Natural killer cell (primary cell): ENCODE measurements at regions not wholly inside any gene's neighbourhood (a gene's known extent, or its start where the extent isn't known, plus 50 kb on each side); places are given as distances from the start of the nearest gene placed in this dataset.

ENCODE experiments used
- ATAC-seq, 3 donors: fragments of 150-1000 bp in 2 of 3; fragments of 200-7000 bp in 1 of 3; cut with Tn5 transposase; 1 replicate in 1 of 3; 2 replicates in 2 of 3; pipeline ENCODE4 v1.10.0; 2021; ENCODE audit warnings: mild to moderate bottlenecking in 2 of 3, moderate library complexity in 2 of 3
- DNase-seq, 2 donors: peaks; one replicate each; pipeline versions ENCODE4 v3.0.0 to v3.0.0-alpha.2; 2013 to 2021; ENCODE audit warnings: mixed read lengths in 1 of 2
- H3K27ac ChIP-seq: one replicate; pipeline ENCODE4 v1.5.1; 2013; ENCODE audit warnings: mild to moderate bottlenecking, low read length
- H3K27me3 ChIP-seq: one replicate; pipeline ENCODE4 v1.6.1; 2013; ENCODE audit warnings: low read length; ENCODE audit not compliant: control insufficient read depth, insufficient read depth
- H3K36me3 ChIP-seq: one replicate; pipeline ENCODE4 v1.6.1; 2013; ENCODE audit warnings: low read length; ENCODE audit not compliant: control insufficient read depth, insufficient read depth
- H3K4me1 ChIP-seq: one replicate; pipeline ENCODE4 v1.6.1; 2013; ENCODE audit warnings: low read length; ENCODE audit not compliant: control insufficient read depth, insufficient read depth
- H3K4me3 ChIP-seq: one replicate; pipeline ENCODE4 v1.5.1; 2013; ENCODE audit warnings: low read length
- H3K9me3 ChIP-seq: one replicate; pipeline ENCODE4 v1.6.1; 2013; ENCODE audit warnings: low read length; ENCODE audit not compliant: control insufficient read depth, insufficient read depth
- H3K27ac Mint-ChIP-seq, 2 donors: one replicate each; pipeline ENCODE4 v1.8.0; 2022; ENCODE audit warnings: mild to moderate bottlenecking in 2 of 2, mixed read lengths in 2 of 2, moderate library complexity in 1 of 2
- H3K27me3 Mint-ChIP-seq, 2 donors: one replicate each; pipeline ENCODE4 v1.8.0; 2022; ENCODE audit warnings: low read depth in 2 of 2, mixed read lengths in 2 of 2
- H3K36me3 Mint-ChIP-seq: one replicate; pipeline ENCODE4 v1.8.0; 2022; ENCODE audit warnings: mixed read lengths
- H3K4me1 Mint-ChIP-seq, 2 donors: one replicate each; pipeline ENCODE4 v1.8.0; 2022; ENCODE audit warnings: mixed read lengths in 2 of 2
- H3K4me3 Mint-ChIP-seq: one replicate; pipeline ENCODE4 v1.8.0; 2022; ENCODE audit warnings: mild to moderate bottlenecking, moderate library complexity, mixed read lengths
- H3K9me3 Mint-ChIP-seq, 2 donors: one replicate each; pipeline ENCODE4 v1.8.0; 2022; ENCODE audit warnings: mixed read lengths in 2 of 2
- WGBS: methylation state at CpG from one replicate; pipeline ENCODE4 v1.1.7; 2013; ENCODE audit warnings: missing lambda C conversion rate; ENCODE audit not compliant: insufficient coverage; 5-methylcytosine and 5-hydroxymethylcytosine counted together
- intact Hi-C: fragments of 100-400 bp; cut with micrococcal nuclease; formaldehyde crosslinking; loops from one replicate; pipeline ENCODE4 v1.14.2; 2022
- TF ChIP-seq, protein P1 (sequence below): fragments of 200-600 bp; IDR thresholded peaks from one replicate; pipeline ENCODE4 v1.8.0; 2022; ENCODE audit warnings: antibody characterized with exemption

DNA sequence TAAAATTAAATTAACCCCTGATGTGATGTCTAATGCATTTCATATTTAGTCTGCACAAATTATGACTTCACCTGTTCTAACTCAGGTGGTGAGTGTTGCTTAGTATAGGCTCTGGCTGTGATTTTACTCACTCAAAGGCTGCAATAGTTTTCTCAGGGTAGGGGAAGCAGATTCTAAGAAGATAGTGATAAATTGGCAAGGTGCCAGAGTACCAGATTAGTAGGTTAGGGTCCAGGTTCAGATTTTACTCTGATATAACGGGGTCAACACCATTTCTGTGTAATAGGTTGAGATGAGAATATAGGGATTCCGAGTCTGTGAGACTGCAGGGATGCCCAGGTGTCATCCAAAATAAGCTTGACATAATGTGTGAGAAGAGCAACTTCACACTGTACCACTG, 1049.6 kb downstream of the STIM2 start:
- intact Hi-C loops: no loop called here
- H3K36me3 Mint-ChIP-seq: no peaks in the 10 kb centered on the region
- 0% methylated on average over 2 of the region's 2 CpGs for WGBS

DNA sequence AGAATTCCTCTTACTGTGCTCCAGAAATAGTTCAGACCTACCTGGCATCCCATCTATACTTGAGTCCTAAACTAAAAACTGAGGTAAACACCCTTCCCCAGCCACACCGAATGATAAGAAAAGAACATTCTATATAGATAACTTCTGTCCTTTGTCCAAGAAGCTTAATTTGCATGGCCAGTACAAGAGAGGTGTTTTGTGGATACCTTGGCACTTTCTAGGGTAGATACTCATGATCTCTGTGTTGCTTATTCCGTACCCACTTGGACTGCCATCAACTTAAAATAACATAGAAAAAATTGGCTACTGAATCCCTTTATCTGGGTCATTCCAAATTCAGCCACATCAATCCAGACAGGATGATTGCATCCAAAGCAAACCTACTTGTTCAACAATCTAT, 1050.4 kb downstream of the STIM2 start:
- no peak overlapping the region for H3K27ac Mint-ChIP-seq
- WGBS: 100% methylated on average over 2 of the region's 2 CpGs

More for the DNA sequence above, 1049.6 kb downstream of the STIM2 start:
- Histone ChIP-seq H3K27me3 (no peaks in the 10 kb centered on the region), H3K36me3 (no peaks in the 10 kb centered on the region), H3K27ac (no peak overlapping the region), H3K4me3 (no peak overlapping the region), H3K4me1 (no peaks in the 10 kb centered on the region), H3K9me3 (no peaks in the 10 kb centered on the region)
- Mint-ChIP-seq H3K4me3 (no peak overlapping the region), H3K27me3 (no peaks in the 10 kb centered on the region), H3K9me3 (peaks cover 2 to 9% of the 10 kb centered on the region in 2 donors), H3K27ac (no peak overlapping the region), H3K4me1 (no peaks in the 10 kb centered on the region)
- TF ChIP-seq, protein P1, sequence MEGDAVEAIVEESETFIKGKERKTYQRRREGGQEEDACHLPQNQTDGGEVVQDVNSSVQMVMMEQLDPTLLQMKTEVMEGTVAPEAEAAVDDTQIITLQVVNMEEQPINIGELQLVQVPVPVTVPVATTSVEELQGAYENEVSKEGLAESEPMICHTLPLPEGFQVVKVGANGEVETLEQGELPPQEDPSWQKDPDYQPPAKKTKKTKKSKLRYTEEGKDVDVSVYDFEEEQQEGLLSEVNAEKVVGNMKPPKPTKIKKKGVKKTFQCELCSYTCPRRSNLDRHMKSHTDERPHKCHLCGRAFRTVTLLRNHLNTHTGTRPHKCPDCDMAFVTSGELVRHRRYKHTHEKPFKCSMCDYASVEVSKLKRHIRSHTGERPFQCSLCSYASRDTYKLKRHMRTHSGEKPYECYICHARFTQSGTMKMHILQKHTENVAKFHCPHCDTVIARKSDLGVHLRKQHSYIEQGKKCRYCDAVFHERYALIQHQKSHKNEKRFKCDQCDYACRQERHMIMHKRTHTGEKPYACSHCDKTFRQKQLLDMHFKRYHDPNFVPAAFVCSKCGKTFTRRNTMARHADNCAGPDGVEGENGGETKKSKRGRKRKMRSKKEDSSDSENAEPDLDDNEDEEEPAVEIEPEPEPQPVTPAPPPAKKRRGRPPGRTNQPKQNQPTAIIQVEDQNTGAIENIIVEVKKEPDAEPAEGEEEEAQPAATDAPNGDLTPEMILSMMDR: no peak
- DNase-seq: no peak
- no peak for ATAC-seq

DNA sequence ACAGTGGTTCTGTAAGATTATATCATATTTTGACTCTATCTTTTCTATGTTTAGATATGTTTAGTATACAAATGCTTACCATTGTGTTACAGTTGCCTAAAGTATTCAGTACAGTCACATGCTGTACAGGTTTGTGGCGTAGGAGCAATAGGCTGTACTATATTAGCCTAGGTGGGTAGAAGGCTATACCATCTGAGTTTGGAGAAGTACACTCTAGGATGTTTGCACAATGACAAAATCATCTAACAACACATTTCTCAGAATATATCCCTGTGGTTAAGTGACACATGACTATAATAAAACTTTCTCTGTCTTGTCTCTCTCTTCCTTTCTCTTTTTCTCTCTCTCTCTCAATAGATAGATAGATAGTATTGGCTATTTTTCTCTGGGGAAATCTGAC, 1053.1 kb downstream of the STIM2 start:
- 100% methylated on average over 1 of the region's 1 CpG for WGBS
- H3K4me3 Mint-ChIP-seq: no peak overlapping the region
- Histone ChIP-seq H3K9me3 (no peaks in the 10 kb centered on the region), H3K4me3 (no peak overlapping the region), H3K36me3 (no peaks in the 10 kb centered on the region), H3K27me3 (no peaks in the 10 kb centered on the region), H3K4me1 (no peaks in the 10 kb centered on the region), H3K27ac (no peak overlapping the region)
- intact Hi-C loops: no loop called here
- no peaks in the 10 kb centered on the region for H3K4me1 Mint-ChIP-seq
- TF ChIP-seq, protein P1: no peak
- no peaks in the 10 kb centered on the region for H3K27me3 Mint-ChIP-seq
- H3K27ac Mint-ChIP-seq: no peak overlapping the region
- DNase-seq (no peak), ATAC-seq (no peak)
- H3K9me3 Mint-ChIP-seq: peaks cover 6 to 8% of the 10 kb centered on the region in 2 donors
- no peaks in the 10 kb centered on the region for H3K36me3 Mint-ChIP-seq

More for the DNA sequence above, 1050.4 kb downstream of the STIM2 start:
- no peaks in the 10 kb centered on the region for H3K9me3 ChIP-seq
- Mint-ChIP-seq H3K4me3 (no peak overlapping the region), H3K9me3 (peaks cover 2 to 9% of the 10 kb centered on the region in 2 donors), H3K36me3 (no peaks in the 10 kb centered on the region), H3K4me1 (no peaks in the 10 kb centered on the region), H3K27me3 (no peaks in the 10 kb centered on the region)
- no peak overlapping the region for H3K4me3 ChIP-seq
- ATAC-seq (no peak), DNase-seq (no peak)
- H3K27me3 ChIP-seq: no peaks in the 10 kb centered on the region
- no peaks in the 10 kb centered on the region for H3K4me1 ChIP-seq
- intact Hi-C loops: no loop called here
- TF ChIP-seq, protein P1: no peak
- H3K27ac ChIP-seq: no peak overlapping the region
- H3K36me3 ChIP-seq: no peaks in the 10 kb centered on the region

DNA sequence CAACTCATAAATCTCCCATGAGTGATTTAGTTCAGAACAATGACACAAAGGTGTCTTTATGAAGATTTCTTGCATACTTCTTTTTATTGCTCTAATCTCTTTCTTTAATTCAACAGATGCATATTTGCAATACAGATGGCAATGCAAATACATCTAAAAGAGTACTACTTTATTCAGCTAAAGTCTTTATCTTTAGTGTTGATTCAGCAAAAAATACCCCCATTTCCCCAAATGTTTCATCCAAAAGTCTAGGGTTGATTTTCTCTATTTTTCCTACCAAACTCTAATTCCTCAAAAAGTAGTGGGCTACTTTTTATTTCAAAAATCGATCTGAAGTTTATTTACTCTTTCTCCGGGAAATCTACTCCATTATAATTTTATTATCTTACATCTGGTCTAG, 1055.2 kb downstream of the STIM2 start:
- Histone ChIP-seq H3K36me3 (no peaks in the 10 kb centered on the region), H3K27me3 (no peaks in the 10 kb centered on the region), H3K4me1 (no peaks in the 10 kb centered on the region), H3K4me3 (no peak overlapping the region), H3K27ac (no peak overlapping the region), H3K9me3 (no peaks in the 10 kb centered on the region)
- no peak overlapping the region for H3K4me3 Mint-ChIP-seq
- WGBS: no CpG with 5 or more reads among the region's 2 CpGs
- ATAC-seq (no peak), DNase-seq (no peak)
- no peaks in the 10 kb centered on the region for H3K4me1 Mint-ChIP-seq
- intact Hi-C loops: no loop called here
- TF ChIP-seq, protein P1: no peak
- no peak overlapping the region for H3K27ac Mint-ChIP-seq
- no peaks in the 10 kb centered on the region for H3K36me3 Mint-ChIP-seq
- no peaks in the 10 kb centered on the region for H3K27me3 Mint-ChIP-seq
- H3K9me3 Mint-ChIP-seq: peaks cover 7 to 8% of the 10 kb centered on the region in 2 donors
